Stimulated activated naive CD8-positive, alpha-beta T cell treated with anti-CD3 and anti-CD28 coated beads, Interleukin-15, Interleukin-2, amounts not matched to agents 100 U/mL and 50 U/mL, for 24 hours (primary cell): ENCODE measurements at regions not wholly inside any gene's neighbourhood (a gene's known extent, or its start where the extent isn't known, plus 50 kb on each side); places are given as distances from the start of the nearest gene placed in this dataset.
"Not testable (repeated sequence)": the region's sequence is repeated elsewhere in the genome, so short reads cannot be mapped to it uniquely, and the experiment has no call there.

ENCODE experiments used
- ATAC-seq: fragments of 150-1000 bp; cut with Tn5 transposase; one replicate; pipeline ENCODE4 v1.10.0; 2021
- DNase-seq: peaks from one replicate; pipeline ENCODE4 v3.0.0; 2021

DNA sequence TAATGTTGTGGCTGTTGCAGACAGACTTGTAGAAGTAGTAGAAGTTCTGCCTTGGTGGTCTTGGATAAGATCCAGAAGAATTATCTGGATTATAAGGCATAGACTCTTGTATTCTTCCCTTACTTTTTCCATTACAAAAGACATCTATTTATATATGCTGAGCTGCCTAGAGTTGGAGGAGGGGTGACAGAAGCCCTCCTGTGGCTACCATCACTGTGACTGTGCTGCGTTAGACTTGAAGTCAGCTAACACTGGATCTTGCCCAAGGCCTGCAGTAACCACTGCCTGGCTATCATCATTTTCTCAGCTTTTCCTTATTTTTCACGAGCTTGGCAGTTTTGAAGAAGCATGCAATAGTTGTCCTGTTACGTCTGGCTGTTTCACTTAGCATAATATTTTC is 684.8 kb upstream of the BCHE start:
- no peak for ATAC-seq
- no peak for DNase-seq

DNA sequence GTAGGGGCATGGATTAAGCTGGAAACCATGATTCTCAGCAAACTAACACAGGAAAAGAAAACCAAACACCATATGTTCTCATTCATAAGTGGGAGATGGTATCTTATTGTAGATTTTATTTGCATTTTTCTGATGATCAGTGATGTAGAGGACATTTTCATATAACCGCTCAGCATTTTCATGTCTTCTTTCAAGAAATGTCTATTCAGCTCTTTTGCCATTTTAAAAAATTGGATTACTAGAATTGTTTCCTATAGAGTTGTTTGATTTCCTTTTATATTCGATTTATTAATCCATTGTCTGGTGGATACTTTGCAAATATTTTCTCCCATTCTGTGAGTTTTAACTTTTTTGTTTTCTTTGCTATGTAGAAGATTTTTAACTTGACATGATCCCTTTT is 682.2 kb upstream of the BCHE start:
- no peak for ATAC-seq
- no peak for DNase-seq

DNA sequence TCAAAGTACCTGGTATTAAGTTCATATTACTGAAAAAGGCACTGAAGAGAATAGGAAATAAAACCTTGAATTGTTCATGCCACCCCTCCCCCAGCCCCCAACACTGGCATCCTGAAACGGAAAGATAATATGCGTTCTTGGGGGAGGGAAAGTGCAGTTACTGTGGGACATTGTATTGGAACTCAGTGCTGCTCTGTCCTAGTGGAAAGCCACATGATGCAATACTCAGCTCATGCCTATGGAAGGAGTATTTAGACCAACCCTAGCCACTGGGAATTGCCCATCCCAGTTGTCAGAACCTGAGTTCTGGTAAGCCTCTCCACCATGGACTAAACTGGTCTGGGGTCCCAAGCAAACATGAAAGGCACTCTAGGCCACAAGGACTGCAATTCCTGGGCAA is 680.8 kb upstream of the BCHE start:
- ATAC-seq = no peak
- DNase-seq = no peak

DNA sequence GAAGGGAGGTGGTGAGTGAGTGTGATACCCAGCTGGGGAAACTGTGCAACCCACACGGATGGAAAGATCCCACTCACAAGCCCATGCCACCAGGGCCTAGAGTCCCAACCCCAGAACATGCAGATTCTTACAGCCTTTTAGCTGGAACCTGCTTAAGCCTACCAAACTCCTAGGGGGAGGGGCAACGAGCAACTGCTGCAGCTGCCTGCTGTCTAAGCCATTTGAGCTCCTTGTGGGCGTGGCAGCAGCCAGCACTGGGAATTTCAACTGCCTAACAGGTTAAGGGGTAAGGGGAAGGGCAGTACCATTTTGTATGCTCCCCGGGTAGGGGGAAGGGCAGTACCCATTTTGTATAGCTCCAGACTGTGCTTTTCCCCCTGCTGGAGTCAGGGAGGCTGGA is 673.2 kb upstream of the BCHE start:
- DNase-seq = no peak
- no peak for ATAC-seq

DNA sequence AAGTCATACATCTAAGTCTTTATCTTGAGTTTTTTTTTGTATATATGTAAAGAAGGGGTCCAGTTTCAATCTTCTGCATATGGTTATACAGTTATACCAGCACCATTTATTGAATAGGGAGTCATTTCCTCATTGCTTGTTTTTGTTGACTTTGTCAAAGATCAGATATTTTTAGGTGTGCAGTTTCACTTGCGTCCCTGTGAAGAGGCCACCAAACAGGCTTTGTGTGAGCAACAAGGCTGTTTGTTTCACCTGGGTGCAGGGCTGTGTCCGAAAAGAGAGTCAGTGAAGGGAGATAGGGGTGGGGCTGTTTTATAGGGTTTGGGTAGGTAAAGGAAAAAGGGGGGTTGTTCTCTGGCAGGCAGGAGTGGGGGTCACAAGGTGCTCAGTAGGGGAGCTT is 663.2 kb upstream of the BCHE start:
- not testable (repeated sequence) for ATAC-seq, DNase-seq

DNA sequence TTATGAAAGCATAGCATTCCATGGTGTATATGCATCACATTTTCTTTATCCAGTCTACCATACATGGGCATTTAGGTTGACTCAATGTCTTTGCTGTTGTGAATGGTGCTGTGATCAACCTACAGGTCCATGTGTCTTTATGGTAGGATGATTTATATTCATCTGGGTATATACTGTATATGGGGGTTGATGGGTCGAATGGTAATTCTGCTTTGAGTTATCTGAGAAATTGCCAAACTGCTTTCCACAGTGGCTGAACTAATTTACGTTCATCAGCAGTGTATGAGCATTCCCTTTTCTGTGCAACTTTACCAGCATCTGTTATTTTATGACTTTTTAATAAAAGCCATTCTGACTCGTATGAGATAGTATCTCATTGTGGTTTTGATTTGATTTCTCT is 662.4 kb upstream of the BCHE start:
- ATAC-seq (no peak), DNase-seq (no peak)

DNA sequence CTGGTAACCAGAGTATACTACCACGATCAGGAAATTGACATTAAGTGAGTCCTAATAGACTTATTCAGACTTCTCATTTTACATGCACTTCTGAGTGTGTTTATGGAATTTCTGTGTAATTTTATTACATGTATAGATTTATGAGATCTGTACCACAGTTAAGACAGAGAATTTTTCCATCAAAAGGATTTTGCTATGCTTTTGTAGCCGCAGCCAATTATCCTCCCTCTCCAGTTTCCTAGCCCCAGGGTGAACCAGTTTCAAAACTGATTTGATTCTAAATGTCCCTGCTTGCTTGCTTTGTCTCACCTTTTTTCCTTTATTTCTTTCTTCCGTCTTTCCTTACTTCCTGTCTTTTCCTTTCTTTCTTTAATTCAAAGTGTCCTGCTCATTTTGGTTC is 661.2 kb upstream of the BCHE start:
- no peak for ATAC-seq
- DNase-seq = no peak

DNA sequence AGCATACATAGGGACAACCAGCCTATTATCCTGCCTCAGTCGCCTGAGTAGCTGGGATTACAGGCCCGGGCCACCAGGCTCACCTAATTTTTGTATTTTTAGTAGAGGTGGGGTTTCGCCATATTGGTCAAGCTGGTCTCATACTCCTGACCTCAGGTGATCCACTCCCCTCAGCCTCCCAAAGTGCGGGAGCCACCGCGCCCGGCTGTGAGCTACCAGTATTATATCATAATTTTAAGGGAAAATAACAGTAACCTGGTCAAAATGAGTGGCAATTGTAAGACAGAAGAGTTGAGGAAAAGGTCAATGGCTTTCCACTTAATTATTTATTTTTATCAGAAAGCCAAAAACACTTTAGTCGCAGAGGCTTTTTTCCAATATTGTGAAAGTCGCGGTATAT is 652.6 kb upstream of the BCHE start:
- no peak for ATAC-seq
- no peak for DNase-seq

DNA sequence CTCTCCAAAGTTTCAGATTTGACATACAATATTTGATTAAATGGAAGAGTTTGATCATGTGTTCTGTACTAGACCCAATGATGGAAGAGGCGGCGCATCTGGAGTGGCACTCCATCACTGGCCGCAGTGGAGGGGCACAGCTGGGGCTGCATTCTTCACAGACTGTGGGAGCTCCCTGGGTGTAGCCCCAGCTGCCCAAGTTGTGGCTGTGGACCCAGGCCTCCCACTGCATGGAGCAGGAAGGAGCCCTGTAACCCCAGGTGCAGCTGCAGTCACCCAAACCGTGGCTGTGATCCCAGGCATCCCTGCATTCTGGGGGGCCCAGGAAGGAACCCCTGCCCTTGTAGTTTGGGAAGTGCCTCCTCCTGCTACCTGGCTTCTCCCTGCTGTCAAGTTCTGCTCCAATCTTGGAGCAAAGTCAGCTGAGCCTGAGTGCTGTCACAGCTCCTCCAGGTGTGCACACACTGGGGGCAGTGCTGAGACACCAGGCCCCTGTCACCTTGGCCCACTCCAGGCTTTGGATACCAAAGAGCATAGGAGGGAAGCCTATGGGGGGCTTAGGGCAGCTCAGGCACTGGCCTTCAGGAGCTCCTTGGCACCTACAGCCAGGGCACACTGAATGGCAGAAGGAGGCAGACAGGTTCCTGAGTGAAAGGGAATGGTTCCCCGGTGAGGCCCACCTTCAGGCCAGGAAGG is 651.9 kb upstream of the BCHE start:
- ATAC-seq (no peak), DNase-seq (no peak)

DNA sequence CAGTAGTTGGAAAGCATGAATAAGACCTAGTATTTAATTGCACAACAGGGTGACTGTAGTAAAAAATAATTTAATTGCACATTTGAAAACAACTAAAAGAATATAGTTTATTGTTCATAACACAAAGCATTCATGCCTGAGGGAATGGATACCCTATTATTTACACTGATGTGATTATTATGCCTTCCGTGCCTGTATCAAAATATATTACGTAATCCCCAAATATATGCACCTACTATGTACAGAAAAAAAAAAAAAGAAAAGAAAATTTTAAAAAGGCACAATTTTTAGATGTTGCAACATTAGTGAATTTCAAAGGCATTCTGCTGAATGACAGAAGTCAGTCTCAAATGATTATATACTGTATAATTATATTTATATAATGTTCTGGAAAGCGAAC is 647.2 kb upstream of the BCHE start:
- ATAC-seq (no peak), DNase-seq (no peak)

DNA sequence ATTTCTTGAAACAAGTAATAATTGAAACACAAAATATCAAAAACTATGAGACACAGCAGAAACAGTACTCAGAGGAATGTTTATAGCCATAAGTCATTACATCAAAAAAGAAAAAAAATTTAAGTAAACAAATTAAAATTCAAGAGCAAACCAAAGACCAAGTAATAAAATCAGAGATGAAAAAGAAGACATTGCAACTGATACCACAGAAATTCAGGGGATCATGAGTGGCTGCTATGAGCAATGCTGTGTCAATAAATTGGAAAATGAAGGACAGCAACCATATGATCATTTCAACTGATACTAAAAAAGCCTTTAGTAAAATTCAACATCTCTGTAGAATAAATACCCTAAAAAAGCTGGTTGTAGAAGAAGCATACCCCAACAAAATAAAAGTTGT is 644.1 kb upstream of the BCHE start:
- no peak for ATAC-seq
- DNase-seq = no peak

DNA sequence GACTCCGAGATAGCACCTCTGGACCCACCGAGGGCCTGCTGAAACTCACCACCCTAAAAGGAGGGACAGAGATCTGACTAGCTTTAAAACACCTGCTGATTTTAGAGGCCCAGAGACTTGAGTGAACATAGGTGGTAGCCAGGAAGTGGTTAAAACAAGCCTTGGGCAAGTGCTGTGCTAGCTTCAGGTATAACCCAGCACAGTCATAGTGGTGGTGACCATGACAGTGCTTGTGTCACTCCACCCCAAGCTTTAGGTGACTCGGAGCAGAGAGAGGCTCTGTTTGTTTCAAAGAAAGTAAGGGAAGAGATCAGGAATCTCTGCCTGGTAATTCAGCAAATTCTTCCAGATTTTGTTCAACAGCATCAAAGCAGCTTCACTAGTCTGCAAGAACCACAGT is 641.1 kb upstream of the BCHE start:
- DNase-seq (no peak), ATAC-seq (no peak)

DNA sequence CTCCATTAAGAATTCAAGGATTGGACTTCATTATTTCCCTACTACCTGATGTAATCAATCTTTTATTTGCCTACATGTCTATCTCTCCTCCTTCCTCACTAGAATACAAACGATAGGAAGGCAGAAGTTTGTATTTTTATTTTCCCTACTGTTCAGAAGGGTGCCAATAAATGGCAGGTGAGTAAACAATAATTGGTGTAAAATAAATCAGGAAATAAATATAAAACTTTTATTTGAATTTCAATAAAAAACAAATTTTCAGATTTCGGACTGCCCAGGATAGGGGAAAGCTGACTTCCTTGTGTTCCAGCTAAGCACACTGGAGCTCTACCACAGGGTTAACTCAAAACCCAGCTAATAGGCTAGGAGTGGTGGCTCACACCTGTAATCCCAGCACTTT is 636.3 kb upstream of the BCHE start:
- no peak for ATAC-seq
- no peak for DNase-seq

DNA sequence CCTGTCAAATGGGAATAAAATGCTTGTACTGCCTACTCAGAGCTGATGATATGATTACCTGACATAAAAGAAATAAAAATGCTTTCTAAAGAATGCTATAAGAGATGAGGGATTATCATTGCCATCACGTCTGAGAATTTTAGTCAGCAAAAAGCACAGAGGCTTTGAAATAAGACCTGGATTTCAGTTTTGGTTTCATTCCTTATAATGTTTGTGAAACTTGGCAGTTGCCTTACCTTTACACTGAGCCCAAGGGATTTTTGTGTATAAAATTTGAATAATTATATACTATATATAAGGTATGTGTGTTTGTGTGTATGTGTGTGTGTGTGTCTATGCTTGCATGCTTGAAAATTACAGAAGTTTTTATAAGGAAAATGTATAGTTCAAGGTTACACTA is 634.8 kb upstream of the BCHE start:
- ATAC-seq (no peak), DNase-seq (no peak)

DNA sequence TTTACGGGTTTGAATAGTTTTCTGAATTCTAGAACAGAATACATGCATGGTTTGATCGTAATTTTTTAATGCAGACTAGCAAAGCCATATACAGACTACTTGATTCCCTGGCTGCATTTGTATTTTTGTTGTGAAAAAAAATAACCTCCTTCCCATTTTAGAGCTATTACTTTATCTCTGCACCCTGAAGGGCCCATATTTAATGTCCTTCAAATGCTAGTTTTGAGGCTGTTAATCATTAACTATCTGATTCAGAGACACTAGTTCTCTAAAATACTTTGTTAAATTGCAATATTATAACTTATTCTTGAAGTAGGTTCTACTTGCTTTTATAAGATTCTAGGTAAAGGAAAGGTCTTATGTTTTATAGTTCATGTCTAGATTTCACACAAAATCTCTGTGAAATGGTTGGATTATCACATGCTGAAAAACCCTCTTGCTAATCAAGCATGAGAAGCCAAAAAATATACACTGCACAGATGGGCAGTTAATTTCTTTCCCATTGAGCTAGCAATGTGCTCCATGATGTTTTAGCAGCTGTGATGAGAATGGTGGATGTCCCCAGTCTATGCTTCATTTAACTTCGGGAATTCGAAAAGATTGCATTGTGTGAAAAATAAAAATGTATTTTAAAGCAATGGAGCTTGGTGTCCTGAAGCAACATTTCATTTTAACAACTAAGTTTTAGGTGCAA is 634.0 kb upstream of the BCHE start:
- ATAC-seq (no peak), DNase-seq (no peak)

DNA sequence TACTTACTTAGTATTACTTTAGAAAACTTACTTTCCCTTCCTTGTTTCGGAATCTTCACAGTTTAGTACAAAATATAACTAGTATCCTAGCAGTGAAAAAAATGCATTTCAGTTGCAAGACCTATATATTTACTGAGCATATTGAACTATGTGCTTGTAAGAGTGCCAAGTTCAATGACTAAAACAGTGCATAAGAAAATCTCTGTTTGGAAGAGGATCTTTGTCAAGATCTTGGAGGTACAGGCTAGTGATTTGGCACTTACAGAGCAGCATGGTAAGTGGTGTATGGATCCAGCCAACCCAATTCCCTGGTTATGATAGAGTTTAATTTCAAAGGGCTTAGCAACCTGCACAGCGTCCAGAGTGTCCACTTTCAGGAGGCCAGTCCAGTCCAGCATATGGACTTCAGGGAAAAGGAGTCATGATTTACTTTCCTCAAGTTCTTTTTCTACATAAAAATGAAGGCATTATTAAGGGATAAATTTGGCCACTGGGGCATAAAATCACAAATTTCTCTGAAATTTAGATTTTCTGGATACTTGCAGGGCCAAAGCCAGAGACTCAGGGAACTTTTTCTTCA is 625.8 kb upstream of the BCHE start:
- no peak for ATAC-seq
- DNase-seq = no peak

DNA sequence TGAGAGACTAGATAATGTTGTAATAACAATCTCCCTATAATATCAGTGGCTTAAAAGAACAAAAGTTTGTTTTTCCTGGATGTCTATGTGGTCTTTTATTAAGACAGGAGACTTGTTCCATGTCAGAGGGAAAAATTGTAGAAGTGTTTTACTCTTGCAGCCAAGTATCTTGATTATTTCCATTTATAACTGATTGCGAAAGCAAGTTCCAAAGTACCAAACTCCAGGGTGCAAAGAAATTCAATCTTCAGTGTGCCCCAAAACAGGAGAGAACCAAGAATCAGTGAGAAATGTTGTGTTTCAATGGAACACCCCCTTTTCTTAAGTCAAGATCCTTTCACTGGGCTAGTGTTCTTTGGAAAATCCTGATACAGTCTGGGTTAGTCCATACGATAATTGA is 624.4 kb upstream of the BCHE start:
- ATAC-seq (no peak), DNase-seq (no peak)

DNA sequence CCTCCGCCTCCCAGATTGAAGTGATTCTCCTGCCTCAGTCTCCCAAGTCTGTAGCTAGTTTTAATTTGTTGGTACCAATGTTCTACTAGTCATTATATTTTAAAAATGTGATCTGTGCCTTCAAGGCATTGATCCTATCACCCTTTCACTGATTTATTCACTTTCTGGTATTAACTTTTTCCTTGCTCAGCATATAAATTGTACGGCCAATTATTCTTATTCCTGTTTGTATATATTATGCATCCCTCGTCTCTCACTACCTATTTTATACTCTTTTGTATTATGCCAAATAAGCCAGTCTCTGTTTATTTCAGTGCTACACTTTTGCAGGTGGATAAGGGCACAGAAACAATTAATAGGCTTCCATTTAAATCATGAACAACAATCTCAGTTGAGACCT is 620.2 kb upstream of the BCHE start:
- no peak for DNase-seq
- no peak for ATAC-seq

DNA sequence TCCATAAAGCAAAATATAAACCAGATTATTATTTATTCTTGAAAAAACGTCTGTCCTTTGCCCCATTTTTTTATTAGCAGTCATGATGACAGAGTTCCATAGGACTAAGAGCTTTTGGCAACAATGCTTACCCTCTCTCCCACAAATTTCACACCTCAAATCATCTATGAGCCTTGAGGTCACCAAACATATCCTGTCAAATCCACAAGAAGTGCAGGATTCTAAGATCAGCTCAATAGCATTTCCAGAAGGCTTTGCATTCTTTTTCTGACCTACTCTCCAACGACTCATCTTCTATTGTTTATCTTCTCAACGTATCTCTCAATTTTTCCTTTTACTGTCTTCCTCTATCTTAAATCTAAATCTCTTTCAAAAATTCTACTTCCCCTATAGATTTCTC is 619.1 kb upstream of the BCHE start:
- ATAC-seq (no peak), DNase-seq (no peak)

DNA sequence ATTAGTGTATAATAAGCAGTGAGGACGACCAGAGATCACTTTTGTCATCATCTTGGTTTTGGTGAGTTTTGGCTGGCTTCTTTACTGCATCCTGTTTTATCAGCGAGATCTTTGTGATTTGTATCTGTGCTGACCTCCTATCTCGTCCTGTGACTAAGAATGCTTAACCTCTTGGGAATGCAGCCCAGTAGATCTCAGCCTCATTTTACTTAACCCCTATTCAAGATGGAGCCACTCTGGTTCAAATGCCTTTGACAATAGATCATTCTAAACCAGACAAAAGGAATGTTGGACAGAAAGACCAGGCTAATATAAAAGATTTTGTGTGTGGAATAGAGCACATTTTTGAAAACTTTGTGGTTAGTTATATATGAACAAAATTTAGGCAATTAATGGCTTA is 618.5 kb upstream of the BCHE start:
- ATAC-seq (no peak), DNase-seq (no peak)

DNA sequence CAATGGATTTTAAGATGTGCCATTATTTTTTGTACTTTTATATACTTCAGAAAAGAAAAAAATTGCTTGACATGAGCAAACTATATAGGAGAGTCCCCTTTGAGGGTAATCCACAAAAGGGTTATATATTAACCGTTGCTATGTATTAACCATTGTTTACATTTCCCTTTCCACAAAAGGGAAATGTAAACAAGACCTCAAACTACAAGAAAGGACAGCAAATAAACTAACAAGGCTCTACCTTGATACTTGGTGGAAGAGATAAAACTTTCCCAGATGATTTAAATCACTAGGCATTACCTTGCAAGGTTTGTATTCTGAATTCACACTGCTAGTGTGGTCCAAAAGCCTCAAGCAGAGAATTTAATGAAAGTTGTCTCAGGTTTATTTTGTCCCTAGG is 616.3 kb upstream of the BCHE start:
- ATAC-seq (no peak), DNase-seq (no peak)

DNA sequence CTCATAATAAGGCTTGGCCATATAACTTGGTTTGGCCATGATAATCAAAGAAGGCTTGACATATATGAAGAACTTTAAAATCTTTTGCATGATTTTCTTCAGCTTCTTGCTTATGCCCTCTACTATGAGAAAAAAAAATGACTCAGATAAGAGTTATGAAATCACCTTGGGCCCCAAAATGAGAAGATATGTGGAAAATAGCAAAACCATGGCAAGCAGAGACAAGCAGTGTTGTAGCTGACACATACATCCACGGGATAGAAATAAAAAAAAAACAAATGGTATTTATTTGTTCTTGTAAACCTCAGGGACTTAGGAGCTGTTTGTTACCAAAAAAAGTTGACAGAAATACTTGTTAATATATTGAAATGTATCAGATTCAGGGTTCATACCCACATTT is 614.8 kb upstream of the BCHE start:
- no peak for DNase-seq

DNA sequence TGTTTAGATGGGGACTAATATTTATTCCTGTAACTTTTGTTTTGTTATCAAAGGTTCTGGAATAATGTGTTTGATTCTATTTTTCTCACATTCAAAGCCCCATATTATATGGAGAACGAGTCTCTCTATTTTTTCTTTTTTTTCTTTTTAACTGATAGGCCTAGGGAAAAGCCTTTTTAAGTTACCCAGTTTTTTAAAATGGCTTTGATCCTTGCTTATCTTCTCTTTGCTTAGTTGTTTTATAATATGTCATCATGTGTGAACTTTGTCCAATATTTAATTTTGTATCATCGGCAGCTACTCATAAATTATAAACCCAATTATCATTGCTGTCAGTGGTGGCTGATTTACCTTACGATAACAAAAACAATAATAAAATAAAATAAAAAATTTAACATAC is 610.3 kb upstream of the BCHE start:
- DNase-seq (no peak), ATAC-seq (no peak)

More for the DNA sequence above, 614.8 kb upstream of the BCHE start:
- no peak for ATAC-seq

DNA sequence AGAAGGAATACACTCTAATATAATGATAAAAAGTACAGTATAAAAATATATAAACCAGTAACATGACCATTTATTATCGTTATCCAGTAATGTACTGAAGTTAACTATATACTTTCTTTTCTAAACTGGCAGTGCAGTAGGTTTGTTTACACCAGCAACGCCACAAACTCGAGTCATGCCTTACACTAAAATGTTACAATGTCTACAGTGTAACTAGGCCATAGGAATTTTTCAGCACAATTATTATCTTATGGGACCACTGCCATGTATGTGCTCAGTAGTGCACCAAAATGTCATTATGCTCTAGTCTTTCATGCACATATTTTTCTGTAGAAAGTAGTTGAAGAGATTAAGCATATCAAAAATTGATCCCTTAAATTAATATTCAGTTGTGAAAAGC is 609.8 kb upstream of the BCHE start:
- no peak for ATAC-seq
- no peak for DNase-seq
